ENCODE measurements at regions not wholly inside any gene's neighbourhood (a gene's known extent, or its start where the extent isn't known, plus 50 kb on each side); places are given as distances from the start of the nearest gene placed in this dataset.

GRCh38 chr21:35150562-35151226 lies 101.6 kb upstream of the RUNX1 start:
- TF ChIP-seq POLR2AphosphoS5 (IDR thresholded peaks at IDR 0.05; ENCODE audit: low read depth) (no peak), CTCF (IDR thresholded peaks at IDR 0.05; ENCODE audit: insufficient read depth, low read length) (no peak), REST (IDR thresholded peaks at IDR 0.05; ENCODE audit: insufficient replicate concordance, low read depth) (no peak), GABPA (IDR thresholded peaks at IDR 0.05; ENCODE audit: low read depth) (no peak), SPI1 (IDR thresholded peaks at IDR 0.05; ENCODE audit: borderline replicate concordance, low read depth) (no peak)

Measured in HL-60 (cell line).